C4-2B (cell line): ENCODE measurements at regions not wholly inside any gene's neighbourhood (a gene's known extent, or its start where the extent isn't known, plus 50 kb on each side); places are given as distances from the start of the nearest gene placed in this dataset.

ENCODE experiments used
- ZFX ChIP-seq: fragments of 450-650 bp; IDR thresholded peaks from 2 replicates; pipeline ENCODE4 v1.6.1; 2017
- TF ChIP-seq, protein P1 (sequence below): fragments of 450-650 bp; conservative IDR thresholded peaks from 2 replicates; pipeline ENCODE4 v1.5.1; 2017; ENCODE audit warnings: mild to moderate bottlenecking

- TF ChIP-seq, protein P1, sequence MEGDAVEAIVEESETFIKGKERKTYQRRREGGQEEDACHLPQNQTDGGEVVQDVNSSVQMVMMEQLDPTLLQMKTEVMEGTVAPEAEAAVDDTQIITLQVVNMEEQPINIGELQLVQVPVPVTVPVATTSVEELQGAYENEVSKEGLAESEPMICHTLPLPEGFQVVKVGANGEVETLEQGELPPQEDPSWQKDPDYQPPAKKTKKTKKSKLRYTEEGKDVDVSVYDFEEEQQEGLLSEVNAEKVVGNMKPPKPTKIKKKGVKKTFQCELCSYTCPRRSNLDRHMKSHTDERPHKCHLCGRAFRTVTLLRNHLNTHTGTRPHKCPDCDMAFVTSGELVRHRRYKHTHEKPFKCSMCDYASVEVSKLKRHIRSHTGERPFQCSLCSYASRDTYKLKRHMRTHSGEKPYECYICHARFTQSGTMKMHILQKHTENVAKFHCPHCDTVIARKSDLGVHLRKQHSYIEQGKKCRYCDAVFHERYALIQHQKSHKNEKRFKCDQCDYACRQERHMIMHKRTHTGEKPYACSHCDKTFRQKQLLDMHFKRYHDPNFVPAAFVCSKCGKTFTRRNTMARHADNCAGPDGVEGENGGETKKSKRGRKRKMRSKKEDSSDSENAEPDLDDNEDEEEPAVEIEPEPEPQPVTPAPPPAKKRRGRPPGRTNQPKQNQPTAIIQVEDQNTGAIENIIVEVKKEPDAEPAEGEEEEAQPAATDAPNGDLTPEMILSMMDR: no peak
- TF ChIP-seq ZFX: no peak
Observed at GRCh38 chr2:49753344-49753985, 599.1 kb upstream of the FSHR start.
